ENCODE measurements at regions not wholly inside any gene's neighbourhood (a gene's known extent, or its start where the extent isn't known, plus 50 kb on each side); places are given as distances from the start of the nearest gene placed in this dataset.

- DNase-seq (ENCODE audit: low spot score), result no peak
These were observed 58.3 kb upstream of the LYST start for GRCh38 chr1:235925016-235925415.

- peak; percentile 38 for DNase-seq (ENCODE audit: low spot score)
These were observed 56.8 kb upstream of the LYST start for GRCh38 chr1:235923466-235924021.

- DNase-seq (ENCODE audit: low spot score), result no peak
These were observed 54.1 kb upstream of the LYST start for GRCh38 chr1:235920596-235921375.

- DNase-seq (ENCODE audit: low spot score), result no peak
These were observed 53.2 kb upstream of the LYST start for GRCh38 chr1:235919833-235920441.

- DNase-seq (ENCODE audit: low spot score), result peak; percentile 61
These were observed 52.6 kb upstream of the LYST start for GRCh38 chr1:235919127-235919832.

- no peak for DNase-seq (ENCODE audit: low spot score)
These were observed 51.8 kb upstream of the LYST start for GRCh38 chr1:235918465-235918864.

- no peak for DNase-seq (ENCODE audit: low spot score)
These were observed 51.3 kb upstream of the LYST start for GRCh38 chr1:235918032-235918431.

GRCh38 chr1:235917267-235917811 lies 50.6 kb upstream of the LYST start:
- peak; percentile 84 for DNase-seq (ENCODE audit: low spot score)

All from pons (tissue), 1 donor.